Calu3 (cell line): ENCODE measurements at regions not wholly inside any gene's neighbourhood (a gene's known extent, or its start where the extent isn't known, plus 50 kb on each side); places are given as distances from the start of the nearest gene placed in this dataset.

Experiments used
- BruUV-seq: library from RNA; stranded (reverse); fragments of 400-500 nt; replicated peaks from 2 replicates; lab custom pipeline; 2021; lab: Mats Ljungman, UMichigan
- CTCF ChIA-PET: fragments of 300-600 bp; sonication (Branson Sonifier 250); formaldehyde crosslinking; loops from one replicate; lab custom pipeline; 2022; ENCODE audit warnings: antibody characterized with exemption; lab: Charles Lee
- DNase-seq: peaks from one replicate; pipeline ENCODE4 v3.0.0; 2022
- H3K27ac Mint-ChIP-seq: one replicate; pipeline ENCODE4 v1.8.0; 2022; ENCODE audit warnings: mixed read lengths; ENCODE audit not compliant: unreplicated experiment
- H3K27me3 Mint-ChIP-seq: one replicate; pipeline ENCODE4 v1.8.0; 2022; ENCODE audit warnings: mixed read lengths; ENCODE audit not compliant: unreplicated experiment
- H3K36me3 Mint-ChIP-seq: one replicate; pipeline ENCODE4 v1.8.0; 2022; ENCODE audit warnings: mild to moderate bottlenecking, moderate library complexity, mixed read lengths; ENCODE audit not compliant: insufficient read depth, unreplicated experiment
- H3K4me1 Mint-ChIP-seq: one replicate; pipeline ENCODE4 v1.8.0; 2022; ENCODE audit warnings: mild to moderate bottlenecking, low read depth, mixed read lengths; ENCODE audit not compliant: unreplicated experiment
- H3K4me3 Mint-ChIP-seq: one replicate; pipeline ENCODE4 v1.8.0; 2022; ENCODE audit warnings: mild to moderate bottlenecking, low read depth, moderate library complexity, mixed read lengths; ENCODE audit not compliant: unreplicated experiment
- H3K9me3 Mint-ChIP-seq: one replicate; pipeline ENCODE4 v1.8.0; 2022; ENCODE audit warnings: low read depth, mixed read lengths; ENCODE audit not compliant: unreplicated experiment
- CTCF ChIP-seq: fragments of 200-600 bp; IDR thresholded peaks from one replicate; pipeline ENCODE4 v1.8.0; 2022; ENCODE audit warnings: antibody characterized with exemption; ENCODE audit not compliant: unreplicated experiment
- intact Hi-C: fragments of 100-400 bp; cut with micrococcal nuclease; formaldehyde crosslinking; loops from one replicate; pipeline ENCODE4 v1.10.0; 2022; ENCODE audit not compliant: unreplicated experiment

- Mint-ChIP-seq H3K4me3 (no peak overlapping the region), H3K27ac (no peak overlapping the region), H3K9me3 (peaks cover 5% of the 10 kb centered on the region), H3K4me1 (no peaks in the 10 kb centered on the region), H3K36me3 (no peaks in the 10 kb centered on the region), H3K27me3 (no peaks in the 10 kb centered on the region)
- no TSS peak for BruUV-seq
- CTCF ChIA-PET, result no interaction called here
- TF ChIP-seq CTCF, result no peak
- DNase-seq, result no peak
- intact Hi-C loops, result no loop called here
Observed at GRCh38 chr5:179418972-179419371, 73.7 kb upstream of the ADAMTS2 start.

- CTCF ChIA-PET, result no interaction called here
Observed at GRCh38 chr5:179417696-179418095, 72.4 kb upstream of the ADAMTS2 start.

GRCh38 chr5:179417016-179417415 lies 71.8 kb upstream of the ADAMTS2 start:
- CTCF ChIA-PET, result no interaction called here
- peaks cover 7% of the 10 kb centered on the region for H3K9me3 Mint-ChIP-seq
- intact Hi-C loops, result no loop called here
- H3K4me3 Mint-ChIP-seq, result no peak overlapping the region
- H3K27me3 Mint-ChIP-seq, result no peaks in the 10 kb centered on the region
- H3K27ac Mint-ChIP-seq, result no peak overlapping the region
- TF ChIP-seq CTCF, result no peak
- no peak for DNase-seq
- no peaks in the 10 kb centered on the region for H3K4me1 Mint-ChIP-seq
- BruUV-seq, result no TSS peak
- H3K36me3 Mint-ChIP-seq, result no peaks in the 10 kb centered on the region

More at GRCh38 chr5:179417696-179418095, 72.4 kb upstream of the ADAMTS2 start:
- H3K36me3 Mint-ChIP-seq, result no peaks in the 10 kb centered on the region
- no TSS peak for BruUV-seq
- peaks cover 7% of the 10 kb centered on the region for H3K9me3 Mint-ChIP-seq
- no peaks in the 10 kb centered on the region for H3K4me1 Mint-ChIP-seq
- TF ChIP-seq CTCF, result no peak
- no peak overlapping the region for H3K4me3 Mint-ChIP-seq
- no peak overlapping the region for H3K27ac Mint-ChIP-seq
- no peak for DNase-seq
- H3K27me3 Mint-ChIP-seq, result no peaks in the 10 kb centered on the region
- intact Hi-C loops, result no loop called here

GRCh38 chr5:179416114-179416822 lies 71.0 kb upstream of the ADAMTS2 start:
- no TSS peak for BruUV-seq
- no peaks in the 10 kb centered on the region for H3K36me3 Mint-ChIP-seq
- peaks cover 7% of the 10 kb centered on the region for H3K9me3 Mint-ChIP-seq
- H3K4me3 Mint-ChIP-seq, result no peak overlapping the region
- CTCF ChIA-PET, result no interaction called here
- no peaks in the 10 kb centered on the region for H3K27me3 Mint-ChIP-seq
- no peaks in the 10 kb centered on the region for H3K4me1 Mint-ChIP-seq
- no peak for DNase-seq
- H3K27ac Mint-ChIP-seq, result no peak overlapping the region
- TF ChIP-seq CTCF, result no peak
- intact Hi-C loops, result no loop called here
